WTC11 (cell line): ENCODE measurements at regions not wholly inside any gene's neighbourhood (a gene's known extent, or its start where the extent isn't known, plus 50 kb on each side); places are given as distances from the start of the nearest gene placed in this dataset.

ENCODE experiments used
- ATAC-seq: fragments of 200-7000 bp; cut with Tn5 transposase; 2 replicates; pipeline ENCODE4 v1.10.0; 2021; ENCODE audit warnings: mild to moderate bottlenecking, moderate library complexity
- CTCF ChIA-PET: fragments of 300-600 bp; sonication (Branson Sonifier 250); formaldehyde crosslinking; loops from one replicate; lab custom pipeline; 2021; ENCODE audit warnings: antibody characterized with exemption; lab: Charles Lee
- POLR2A ChIA-PET: fragments of 350-600 bp; sonication (Branson Sonifier 250); formaldehyde crosslinking; loops from one replicate; lab custom pipeline; 2021; ENCODE audit warnings: antibody characterized with exemption; lab: Charles Lee
- DNase-seq: peaks from one replicate; pipeline ENCODE4 v3.0.0; 2021; ENCODE audit warnings: low spot score
- H3K27ac Mint-ChIP-seq: 2 replicates; pipeline ENCODE4 v1.8.0; 2021; ENCODE audit warnings: mixed read lengths
- H3K27me3 Mint-ChIP-seq: 2 replicates; pipeline ENCODE4 v1.8.0; 2021; ENCODE audit warnings: low read depth, mild to moderate bottlenecking, moderate library complexity, mixed read lengths
- H3K36me3 Mint-ChIP-seq: 2 replicates; pipeline ENCODE4 v1.8.0; 2021; ENCODE audit warnings: mixed read lengths
- H3K4me1 Mint-ChIP-seq: 2 replicates; pipeline ENCODE4 v1.8.0; 2022; ENCODE audit warnings: mixed read lengths
- H3K4me3 Mint-ChIP-seq: 2 replicates; pipeline ENCODE4 v1.8.0; 2021; ENCODE audit warnings: mild to moderate bottlenecking, moderate library complexity, mixed read lengths
- H3K9me3 Mint-ChIP-seq: 2 replicates; pipeline ENCODE4 v1.8.0; 2021; ENCODE audit warnings: mixed read lengths
- ARID4B ChIP-seq: sonication (generic); formaldehyde crosslinking; IDR thresholded peaks from 2 replicates; pipeline ENCODE4 v1.8.0; 2023; ENCODE audit warnings: missing genetic modification reagents, mild to moderate bottlenecking, borderline replicate concordance
- ATF6 ChIP-seq: sonication (generic); formaldehyde crosslinking; IDR thresholded peaks from 2 replicates; pipeline ENCODE4 v1.8.1; 2023; ENCODE audit warnings: mild to moderate bottlenecking, missing genetic modification reagents
- CTCF ChIP-seq: fragments of 200-600 bp; IDR thresholded peaks from 2 replicates; pipeline ENCODE4 v1.8.0; 2022; ENCODE audit warnings: antibody characterized with exemption
- E2F5 ChIP-seq: sonication (generic); formaldehyde crosslinking; IDR thresholded peaks from 2 replicates; pipeline ENCODE4 v1.8.1; 2022; ENCODE audit warnings: mild to moderate bottlenecking, moderate library complexity, missing genetic modification reagents
- IRF2 ChIP-seq: sonication (generic); formaldehyde crosslinking; IDR thresholded peaks from 2 replicates; pipeline ENCODE4 v1.8.0; 2022; ENCODE audit warnings: low read depth, missing genetic modification reagents, borderline replicate concordance
- JUN ChIP-seq: sonication (generic); formaldehyde crosslinking; IDR thresholded peaks from 2 replicates; pipeline ENCODE4 v1.8.0; 2023; ENCODE audit warnings: mild to moderate bottlenecking, missing genetic modification reagents
- KAT7 ChIP-seq: sonication (generic); formaldehyde crosslinking; IDR thresholded peaks from 2 replicates; pipeline ENCODE4 v1.8.1; 2023; ENCODE audit warnings: missing genetic modification reagents, mild to moderate bottlenecking, borderline replicate concordance
- NR2C2 ChIP-seq: sonication (generic); formaldehyde crosslinking; IDR thresholded peaks from 2 replicates; pipeline ENCODE4 v1.8.0; 2022; ENCODE audit warnings: mild to moderate bottlenecking, missing genetic modification reagents
- ZNF232 ChIP-seq: sonication (generic); formaldehyde crosslinking; IDR thresholded peaks from 2 replicates; pipeline ENCODE4 v1.8.0; 2022; ENCODE audit warnings: mild to moderate bottlenecking, missing genetic modification reagents
- ZNF416 ChIP-seq: fragments of 250-450 bp; sonication (Bioruptor Pico); IDR thresholded peaks from 2 replicates; pipeline ENCODE4 v1.9.0; 2021; ENCODE audit warnings: mild to moderate bottlenecking, inconsistent platforms
- TF ChIP-seq, protein P1 (sequence below): sonication (generic); formaldehyde crosslinking; IDR thresholded peaks from 2 replicates; pipeline ENCODE4 v1.8.1; 2022; ENCODE audit warnings: low read depth, mild to moderate bottlenecking, moderate library complexity, missing genetic modification reagents, borderline replicate concordance
- TF ChIP-seq, protein P2 (sequence below): sonication (generic); formaldehyde crosslinking; IDR thresholded peaks from 2 replicates; pipeline ENCODE4 v1.8.1; 2023; ENCODE audit warnings: mild to moderate bottlenecking, missing genetic modification reagents, borderline replicate concordance
- TF ChIP-seq, protein P3 (sequence below): sonication (generic); formaldehyde crosslinking; IDR thresholded peaks from 2 replicates; pipeline ENCODE4 v1.8.1; 2023; ENCODE audit warnings: mild to moderate bottlenecking, missing genetic modification reagents, moderate library complexity
- TF ChIP-seq, protein P4 (sequence below): sonication (generic); formaldehyde crosslinking; IDR thresholded peaks from 2 replicates; pipeline ENCODE4 v1.8.0; 2023; ENCODE audit warnings: mild to moderate bottlenecking, missing genetic modification reagents

DNA sequence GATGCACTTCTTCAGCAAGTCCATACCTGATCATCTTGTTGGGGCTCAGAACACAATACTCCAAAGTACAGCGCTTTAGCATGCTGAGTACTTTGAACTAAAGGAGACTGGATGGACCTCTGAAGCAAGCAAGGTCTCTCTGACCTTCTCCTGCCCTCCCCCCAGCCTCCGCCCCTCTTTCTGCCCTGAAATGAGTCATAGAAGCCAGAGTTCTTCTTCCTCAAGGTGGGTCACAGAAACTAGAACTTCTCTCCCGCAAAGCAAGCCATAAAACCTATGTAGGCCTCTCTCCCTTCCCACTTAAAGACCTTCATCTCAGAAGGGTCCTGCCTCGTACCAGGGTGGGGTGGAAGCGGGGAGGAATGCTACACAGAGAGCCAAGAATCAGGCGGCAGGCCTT, 230.5 kb upstream of the PROK2 start (continued):
- no peak for TF ChIP-seq E2F5 (CRISPR knock-in tag)
- TF ChIP-seq, protein P1, sequence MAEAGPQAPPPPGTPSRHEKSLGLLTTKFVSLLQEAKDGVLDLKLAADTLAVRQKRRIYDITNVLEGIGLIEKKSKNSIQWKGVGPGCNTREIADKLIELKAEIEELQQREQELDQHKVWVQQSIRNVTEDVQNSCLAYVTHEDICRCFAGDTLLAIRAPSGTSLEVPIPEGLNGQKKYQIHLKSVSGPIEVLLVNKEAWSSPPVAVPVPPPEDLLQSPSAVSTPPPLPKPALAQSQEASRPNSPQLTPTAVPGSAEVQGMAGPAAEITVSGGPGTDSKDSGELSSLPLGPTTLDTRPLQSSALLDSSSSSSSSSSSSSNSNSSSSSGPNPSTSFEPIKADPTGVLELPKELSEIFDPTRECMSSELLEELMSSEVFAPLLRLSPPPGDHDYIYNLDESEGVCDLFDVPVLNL (CRISPR knock-in tag), result no peak
- no peak for TF ChIP-seq JUN (CRISPR knock-in tag)
- TF ChIP-seq CTCF, result no peak
- no peak for TF ChIP-seq ATF6 (CRISPR knock-in tag)

DNA sequence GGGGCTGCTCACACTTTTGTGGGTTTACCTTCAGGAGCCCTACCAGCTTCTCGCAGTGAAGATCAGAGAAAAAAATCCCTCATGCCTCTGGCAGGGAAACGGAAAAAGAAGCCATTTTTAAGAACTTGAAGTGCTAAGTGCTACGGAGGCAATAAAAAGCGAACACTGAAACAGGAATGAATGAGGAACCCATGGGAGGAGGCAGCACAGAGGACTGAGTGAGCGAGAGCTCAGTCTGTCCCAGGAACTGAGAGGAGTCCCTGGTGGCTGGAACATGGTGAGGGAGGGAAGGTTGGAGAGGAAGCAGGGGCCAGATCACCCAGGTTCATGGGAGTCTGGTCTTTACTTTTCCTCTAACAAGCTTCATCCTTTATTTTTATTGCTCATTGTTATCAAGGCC, 228.1 kb upstream of the PROK2 start:
- CTCF ChIA-PET, result interaction anchor here (1.0 to 1.3 kb wide), 2 partner anchors 9 to 138 kb away, joined by 3 to 6 read pairs; no protein-coding TSS in a partner anchor
- peak overlapping the region; percentile 64; the same call in 1 of the 2 replicates for H3K27ac Mint-ChIP-seq
- POLR2A ChIA-PET, result no interaction called here

More for the DNA sequence above, 228.1 kb upstream of the PROK2 start:
- DNase-seq (no peak), ATAC-seq (no peak)
- peaks cover 13% of the 10 kb centered on the region for H3K36me3 Mint-ChIP-seq
- H3K27me3 Mint-ChIP-seq, result no peaks in the 10 kb centered on the region; the same call in 1 of the 2 replicates
- TF ChIP-seq, protein P2, sequence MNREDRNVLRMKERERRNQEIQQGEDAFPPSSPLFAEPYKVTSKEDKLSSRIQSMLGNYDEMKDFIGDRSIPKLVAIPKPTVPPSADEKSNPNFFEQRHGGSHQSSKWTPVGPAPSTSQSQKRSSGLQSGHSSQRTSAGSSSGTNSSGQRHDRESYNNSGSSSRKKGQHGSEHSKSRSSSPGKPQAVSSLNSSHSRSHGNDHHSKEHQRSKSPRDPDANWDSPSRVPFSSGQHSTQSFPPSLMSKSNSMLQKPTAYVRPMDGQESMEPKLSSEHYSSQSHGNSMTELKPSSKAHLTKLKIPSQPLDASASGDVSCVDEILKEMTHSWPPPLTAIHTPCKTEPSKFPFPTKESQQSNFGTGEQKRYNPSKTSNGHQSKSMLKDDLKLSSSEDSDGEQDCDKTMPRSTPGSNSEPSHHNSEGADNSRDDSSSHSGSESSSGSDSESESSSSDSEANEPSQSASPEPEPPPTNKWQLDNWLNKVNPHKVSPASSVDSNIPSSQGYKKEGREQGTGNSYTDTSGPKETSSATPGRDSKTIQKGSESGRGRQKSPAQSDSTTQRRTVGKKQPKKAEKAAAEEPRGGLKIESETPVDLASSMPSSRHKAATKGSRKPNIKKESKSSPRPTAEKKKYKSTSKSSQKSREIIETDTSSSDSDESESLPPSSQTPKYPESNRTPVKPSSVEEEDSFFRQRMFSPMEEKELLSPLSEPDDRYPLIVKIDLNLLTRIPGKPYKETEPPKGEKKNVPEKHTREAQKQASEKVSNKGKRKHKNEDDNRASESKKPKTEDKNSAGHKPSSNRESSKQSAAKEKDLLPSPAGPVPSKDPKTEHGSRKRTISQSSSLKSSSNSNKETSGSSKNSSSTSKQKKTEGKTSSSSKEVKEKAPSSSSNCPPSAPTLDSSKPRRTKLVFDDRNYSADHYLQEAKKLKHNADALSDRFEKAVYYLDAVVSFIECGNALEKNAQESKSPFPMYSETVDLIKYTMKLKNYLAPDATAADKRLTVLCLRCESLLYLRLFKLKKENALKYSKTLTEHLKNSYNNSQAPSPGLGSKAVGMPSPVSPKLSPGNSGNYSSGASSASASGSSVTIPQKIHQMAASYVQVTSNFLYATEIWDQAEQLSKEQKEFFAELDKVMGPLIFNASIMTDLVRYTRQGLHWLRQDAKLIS, result no peak
- TF ChIP-seq ZNF232, result no peak
- no peak for TF ChIP-seq ARID4B (CRISPR knock-in tag)
- TF ChIP-seq, protein P3, sequence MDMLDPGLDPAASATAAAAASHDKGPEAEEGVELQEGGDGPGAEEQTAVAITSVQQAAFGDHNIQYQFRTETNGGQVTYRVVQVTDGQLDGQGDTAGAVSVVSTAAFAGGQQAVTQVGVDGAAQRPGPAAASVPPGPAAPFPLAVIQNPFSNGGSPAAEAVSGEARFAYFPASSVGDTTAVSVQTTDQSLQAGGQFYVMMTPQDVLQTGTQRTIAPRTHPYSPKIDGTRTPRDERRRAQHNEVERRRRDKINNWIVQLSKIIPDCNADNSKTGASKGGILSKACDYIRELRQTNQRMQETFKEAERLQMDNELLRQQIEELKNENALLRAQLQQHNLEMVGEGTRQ (CRISPR knock-in tag), result no peak
- TF ChIP-seq, protein P1 (CRISPR knock-in tag), result no peak
- no peak for TF ChIP-seq NR2C2 (CRISPR knock-in tag)
- TF ChIP-seq KAT7 (CRISPR knock-in tag), result no peak
- no peak for TF ChIP-seq IRF2
- TF ChIP-seq ZNF416 (CRISPR knock-in tag), result no peak
- TF ChIP-seq, protein P4, sequence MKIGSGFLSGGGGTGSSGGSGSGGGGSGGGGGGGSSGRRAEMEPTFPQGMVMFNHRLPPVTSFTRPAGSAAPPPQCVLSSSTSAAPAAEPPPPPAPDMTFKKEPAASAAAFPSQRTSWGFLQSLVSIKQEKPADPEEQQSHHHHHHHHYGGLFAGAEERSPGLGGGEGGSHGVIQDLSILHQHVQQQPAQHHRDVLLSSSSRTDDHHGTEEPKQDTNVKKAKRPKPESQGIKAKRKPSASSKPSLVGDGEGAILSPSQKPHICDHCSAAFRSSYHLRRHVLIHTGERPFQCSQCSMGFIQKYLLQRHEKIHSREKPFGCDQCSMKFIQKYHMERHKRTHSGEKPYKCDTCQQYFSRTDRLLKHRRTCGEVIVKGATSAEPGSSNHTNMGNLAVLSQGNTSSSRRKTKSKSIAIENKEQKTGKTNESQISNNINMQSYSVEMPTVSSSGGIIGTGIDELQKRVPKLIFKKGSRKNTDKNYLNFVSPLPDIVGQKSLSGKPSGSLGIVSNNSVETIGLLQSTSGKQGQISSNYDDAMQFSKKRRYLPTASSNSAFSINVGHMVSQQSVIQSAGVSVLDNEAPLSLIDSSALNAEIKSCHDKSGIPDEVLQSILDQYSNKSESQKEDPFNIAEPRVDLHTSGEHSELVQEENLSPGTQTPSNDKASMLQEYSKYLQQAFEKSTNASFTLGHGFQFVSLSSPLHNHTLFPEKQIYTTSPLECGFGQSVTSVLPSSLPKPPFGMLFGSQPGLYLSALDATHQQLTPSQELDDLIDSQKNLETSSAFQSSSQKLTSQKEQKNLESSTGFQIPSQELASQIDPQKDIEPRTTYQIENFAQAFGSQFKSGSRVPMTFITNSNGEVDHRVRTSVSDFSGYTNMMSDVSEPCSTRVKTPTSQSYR (CRISPR knock-in tag), result no peak
- H3K4me1 Mint-ChIP-seq, result peaks cover 19% of the 10 kb centered on the region
- no peak overlapping the region for H3K4me3 Mint-ChIP-seq
- H3K9me3 Mint-ChIP-seq, result peaks cover 24% of the 10 kb centered on the region
